ENCODE measurements at regions not wholly inside any gene's neighbourhood (a gene's known extent, or its start where the extent isn't known, plus 50 kb on each side); places are given as distances from the start of the nearest gene placed in this dataset.

DNA sequence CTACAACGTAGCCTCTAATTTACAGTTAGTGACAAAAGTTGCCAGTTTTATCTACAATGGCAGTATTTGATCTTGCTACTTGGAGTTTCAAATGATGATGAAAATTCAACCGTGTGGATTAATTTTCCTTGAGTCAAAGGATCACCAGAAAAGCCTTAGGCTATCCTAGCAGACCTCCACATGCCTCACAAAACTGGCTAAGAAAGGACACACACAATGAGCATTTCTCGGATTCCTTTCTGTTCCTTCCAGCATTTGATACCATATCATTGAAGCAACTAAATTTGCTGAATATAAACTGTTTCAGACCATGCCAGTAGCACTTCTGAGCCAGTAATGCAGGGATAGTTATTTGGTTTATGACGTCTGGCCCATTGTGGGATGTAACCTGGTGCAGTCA lies 587.4 kb upstream of the MDFIC2 start:
- DNase-seq (ENCODE audit: low read depth, low spot score): no peak

DNA sequence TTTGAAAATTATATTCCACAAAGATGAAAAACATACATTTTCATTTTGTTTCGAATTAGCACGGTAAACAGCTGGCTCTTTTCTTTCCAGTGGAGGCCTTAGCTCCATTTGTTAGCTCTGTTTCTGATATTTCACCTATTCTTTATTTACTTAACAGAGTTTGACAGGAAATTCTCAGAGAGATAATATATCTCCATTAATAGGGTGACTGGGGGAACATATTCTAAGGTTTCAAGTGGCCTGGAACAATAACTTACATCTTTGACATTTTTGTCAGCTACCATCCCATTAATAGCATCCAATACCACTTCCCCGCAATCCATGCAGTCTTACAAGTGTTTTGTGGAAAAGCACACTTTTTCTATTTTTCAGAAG lies 577.6 kb upstream of the MDFIC2 start:
- DNase-seq (ENCODE audit: low read depth, low spot score): no peak

DNA sequence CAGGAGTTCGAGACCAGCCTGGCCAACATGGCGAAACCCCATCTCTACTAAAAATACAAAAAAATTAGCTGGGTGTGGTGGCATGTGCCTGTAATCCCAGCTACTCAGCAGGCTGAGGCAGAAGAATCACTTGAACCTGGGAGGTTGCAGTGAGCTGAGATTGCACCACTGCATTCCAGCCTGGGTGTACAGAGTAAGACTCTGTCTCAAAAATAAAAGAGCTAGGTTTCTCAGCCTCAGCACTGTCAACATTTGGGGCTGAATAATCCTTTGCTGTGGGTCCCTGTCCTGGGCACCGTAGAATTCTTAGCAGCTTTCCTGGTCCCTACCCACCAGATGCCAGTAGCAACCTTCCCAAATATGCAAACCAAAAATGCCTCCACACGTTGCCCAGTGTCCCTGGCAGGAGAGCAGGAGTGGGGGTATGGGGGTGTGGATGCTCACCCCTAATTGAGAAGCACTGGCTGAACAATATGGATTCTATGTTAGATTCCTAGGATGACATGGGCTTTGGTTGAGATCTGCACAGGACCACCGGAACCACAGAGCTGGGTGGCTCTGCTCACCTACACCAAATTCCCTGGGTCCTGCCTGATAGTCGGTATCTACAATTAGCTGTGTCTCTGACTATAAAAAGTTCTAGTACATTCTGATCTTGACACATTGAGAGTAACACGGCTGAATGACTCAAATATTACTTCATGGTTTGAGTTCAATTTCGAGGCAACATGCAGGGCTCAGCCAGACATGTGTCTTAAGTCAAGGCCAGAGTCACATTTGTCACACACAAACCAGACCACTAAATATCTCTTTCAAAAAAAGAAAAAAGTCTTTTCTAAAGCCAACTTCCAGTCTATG lies 577.0 kb upstream of the MDFIC2 start:
- DNase-seq (ENCODE audit: low read depth, low spot score): no peak

DNA sequence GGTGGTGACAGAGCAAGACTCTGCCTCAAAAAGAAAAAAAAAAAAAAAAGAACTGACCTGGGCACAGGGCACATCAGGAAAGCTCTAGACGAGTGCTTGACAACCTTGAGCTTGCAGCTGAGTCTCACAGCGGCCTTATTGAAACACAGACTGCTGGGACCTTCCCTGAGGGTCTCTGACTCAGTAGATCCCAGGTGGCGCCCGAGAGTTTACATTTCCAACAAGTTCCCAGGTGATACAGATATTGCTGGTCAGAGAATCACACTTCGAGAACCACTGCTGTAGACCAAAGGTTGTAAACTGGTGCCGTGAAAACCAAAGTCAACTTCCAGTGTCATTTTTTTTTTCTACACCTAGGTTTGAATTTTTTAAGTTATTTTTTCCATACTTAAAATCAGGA lies 573.2 kb upstream of the MDFIC2 start:
- DNase-seq (ENCODE audit: low read depth, low spot score): no peak

DNA sequence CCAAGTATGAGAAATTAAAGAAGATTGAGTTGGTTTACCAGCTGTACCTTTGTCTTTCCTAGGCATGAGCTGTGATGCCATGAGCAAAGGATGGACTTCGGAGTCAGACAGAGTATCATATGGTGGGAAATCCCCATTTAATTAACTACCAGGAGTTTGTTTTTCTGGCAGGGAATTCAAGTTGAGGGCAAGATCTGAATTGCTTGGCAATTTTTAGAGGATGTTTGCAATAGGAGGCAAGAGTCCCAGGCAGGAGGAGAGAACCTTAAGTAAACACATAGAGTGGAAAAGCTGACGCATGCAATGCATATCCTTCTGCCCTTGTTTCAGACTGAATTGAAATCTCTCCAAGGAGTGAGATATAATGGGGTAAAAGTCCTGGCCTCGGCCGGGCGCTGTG lies 569.7 kb upstream of the MDFIC2 start:
- DNase-seq (ENCODE audit: low read depth, low spot score): no peak

DNA sequence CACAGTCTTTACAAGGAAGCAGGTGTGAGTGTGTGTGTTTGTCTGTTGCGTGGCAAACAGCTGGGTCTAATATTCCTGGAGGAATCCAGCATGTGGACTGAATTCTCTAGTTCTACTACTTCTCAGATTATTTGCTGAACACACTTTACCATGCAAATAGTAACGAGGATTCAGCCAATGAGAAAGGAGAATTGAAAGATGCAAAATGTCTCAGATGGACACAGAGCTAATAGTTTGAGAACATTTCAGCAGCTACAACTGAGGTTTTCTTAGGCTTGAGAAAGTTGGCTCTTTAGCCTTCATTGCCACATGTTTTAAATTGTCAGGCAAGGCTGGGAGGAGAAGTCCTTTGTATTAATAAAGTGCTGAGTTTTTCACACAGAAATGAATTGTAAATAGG lies 568.0 kb upstream of the MDFIC2 start:
- no peak for DNase-seq (ENCODE audit: low read depth, low spot score)

DNA sequence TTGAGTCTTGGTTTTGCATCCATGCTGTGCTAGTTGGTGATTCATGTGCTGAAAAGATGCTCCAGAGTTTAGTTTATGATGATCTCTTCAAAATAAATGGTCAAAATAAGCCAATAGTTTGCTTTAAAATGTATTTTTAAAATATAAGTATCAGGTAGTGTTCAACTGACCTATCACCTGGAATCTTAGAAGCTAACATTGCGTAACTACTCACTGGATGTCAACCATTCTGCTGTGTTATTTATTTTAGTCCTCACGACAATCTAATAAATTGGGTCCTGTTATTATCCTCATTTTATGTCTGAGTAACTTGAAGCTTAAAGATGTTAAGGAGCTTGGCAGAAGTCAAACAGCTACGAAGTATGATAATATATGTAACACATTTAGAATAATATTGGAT lies 563.7 kb upstream of the MDFIC2 start:
- no peak for DNase-seq (ENCODE audit: low read depth, low spot score)

DNA sequence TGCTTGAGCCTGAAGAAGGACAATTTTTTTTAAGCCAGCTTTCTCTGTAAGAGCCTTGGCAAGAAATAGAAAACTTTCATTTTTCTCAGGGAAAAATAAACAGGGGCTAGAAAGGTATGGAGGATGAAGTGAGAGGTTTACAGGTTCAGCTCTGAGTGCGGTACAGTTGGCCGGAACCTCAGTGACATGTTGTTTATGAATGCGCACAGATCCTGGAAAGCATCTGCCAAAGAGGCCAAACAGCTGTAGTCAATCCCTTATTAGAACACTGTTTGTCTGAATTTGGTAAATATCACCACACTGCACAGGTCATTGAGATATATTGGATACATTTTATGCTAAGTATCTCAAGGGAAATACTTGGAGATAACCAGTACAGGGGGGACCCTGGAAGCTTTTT lies 561.8 kb upstream of the MDFIC2 start:
- DNase-seq (ENCODE audit: low read depth, low spot score): no peak

DNA sequence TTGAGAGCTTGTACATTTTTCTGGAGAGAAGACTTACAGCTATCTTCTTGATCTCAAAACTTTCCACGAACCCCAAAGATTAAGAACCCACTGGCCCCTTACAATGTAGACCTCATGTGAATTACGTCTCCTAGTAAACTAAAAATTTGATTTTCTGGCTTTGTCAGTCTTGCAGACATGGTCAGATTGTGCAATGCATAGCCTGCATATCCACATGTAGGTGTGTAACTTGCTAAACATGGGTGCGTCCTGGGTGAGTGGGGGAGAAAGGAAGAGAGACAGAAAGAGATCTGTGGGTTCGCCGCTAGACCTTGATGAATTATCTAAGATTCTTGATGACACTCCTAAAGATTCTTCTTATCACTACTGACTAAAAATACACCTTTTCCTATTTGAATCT lies 561.2 kb upstream of the MDFIC2 start:
- no peak for DNase-seq (ENCODE audit: low read depth, low spot score)

DNA sequence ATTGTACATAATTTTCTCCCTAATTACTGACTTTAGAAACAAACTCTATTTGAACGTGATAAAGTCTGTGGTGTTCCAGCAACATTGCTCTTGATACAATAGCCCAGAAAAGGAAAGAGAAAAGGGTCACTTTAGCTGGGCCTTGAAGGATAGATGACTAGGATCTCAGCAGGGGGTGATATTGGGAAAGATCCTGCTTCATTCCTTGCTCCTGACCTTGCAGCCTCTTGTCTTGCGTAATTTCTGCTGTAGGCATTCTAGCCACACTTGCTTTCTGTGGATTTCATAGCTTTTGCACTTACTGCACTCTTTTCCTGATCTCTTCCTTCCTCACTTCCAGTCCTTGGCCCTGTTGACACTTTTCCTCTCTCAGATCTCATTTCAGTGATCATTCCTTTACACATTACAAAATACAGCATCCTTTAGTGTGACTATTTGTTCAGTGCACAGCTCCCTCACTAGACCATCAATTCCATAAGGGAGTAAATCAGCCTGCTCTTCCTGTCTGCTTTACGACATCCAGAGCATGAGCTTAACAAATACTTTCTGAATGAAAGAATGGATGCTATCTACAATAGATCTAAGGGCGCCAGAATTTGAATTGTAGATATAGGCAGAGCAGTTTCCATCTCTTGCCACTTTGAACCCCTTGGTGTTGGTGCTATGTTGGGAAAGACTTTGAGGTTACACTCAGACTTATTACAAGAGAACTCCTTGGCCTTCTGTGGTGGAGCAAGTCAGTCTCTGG lies 559.6 kb upstream of the MDFIC2 start:
- no peak for DNase-seq (ENCODE audit: low read depth, low spot score)

DNA sequence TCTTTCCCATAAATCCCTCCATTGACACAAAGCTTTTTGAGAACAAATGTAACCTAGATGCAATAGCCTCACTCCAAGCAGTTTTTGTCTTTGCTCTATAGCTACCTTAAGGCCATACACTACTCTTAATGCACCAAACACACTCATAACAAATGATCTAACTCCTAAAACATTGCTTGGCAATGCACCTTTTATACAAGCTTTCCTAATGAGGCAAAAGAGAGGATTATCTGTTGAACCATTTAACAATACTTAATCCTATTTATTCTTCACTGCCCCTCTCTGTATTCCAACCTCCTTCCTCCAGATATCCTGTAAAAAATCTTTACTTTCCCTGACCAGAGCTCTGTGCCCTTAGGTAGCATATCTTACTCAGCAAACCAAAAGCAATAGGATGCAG lies 558.1 kb upstream of the MDFIC2 start:
- DNase-seq (ENCODE audit: low read depth, low spot score): no peak

DNA sequence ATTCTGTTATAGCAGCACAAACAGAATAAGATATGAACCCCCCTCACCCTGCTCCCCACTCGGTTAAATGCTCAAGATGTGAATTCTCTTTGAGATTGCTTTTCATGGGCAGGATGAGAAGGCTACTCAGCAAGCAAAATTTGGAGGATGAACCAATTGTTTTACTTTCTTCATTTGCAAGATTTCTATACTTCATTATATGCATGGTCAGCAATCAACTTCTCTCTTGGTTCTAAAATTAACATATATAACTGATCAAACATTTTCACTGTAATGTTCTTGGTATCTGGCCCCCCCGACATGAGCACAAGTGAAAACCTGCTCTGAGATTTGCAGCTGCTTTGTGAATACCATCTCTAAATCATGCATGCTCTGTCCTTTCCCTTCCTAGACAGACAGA lies 556.1 kb upstream of the MDFIC2 start:
- DNase-seq (ENCODE audit: low read depth, low spot score): no peak

DNA sequence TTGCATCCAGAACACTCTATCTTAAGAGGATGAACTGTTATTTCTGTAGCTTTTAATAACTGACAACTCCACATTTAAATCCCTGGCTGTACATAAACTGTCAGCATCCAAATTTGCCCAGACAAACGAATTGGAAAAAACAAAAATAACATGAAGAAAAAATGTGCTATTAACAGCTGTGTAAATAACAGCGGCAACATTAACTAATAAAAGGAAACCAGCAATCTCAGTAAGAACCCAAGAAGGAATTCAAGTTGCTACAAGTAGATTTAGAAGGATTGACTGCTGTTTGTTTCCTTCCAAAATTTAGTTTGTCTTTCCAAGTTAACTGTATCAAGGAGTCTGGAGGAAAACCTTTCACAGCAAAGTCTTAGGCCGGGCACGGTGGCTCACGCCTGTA lies 550.6 kb upstream of the MDFIC2 start:
- no peak for DNase-seq (ENCODE audit: low read depth, low spot score)

DNA sequence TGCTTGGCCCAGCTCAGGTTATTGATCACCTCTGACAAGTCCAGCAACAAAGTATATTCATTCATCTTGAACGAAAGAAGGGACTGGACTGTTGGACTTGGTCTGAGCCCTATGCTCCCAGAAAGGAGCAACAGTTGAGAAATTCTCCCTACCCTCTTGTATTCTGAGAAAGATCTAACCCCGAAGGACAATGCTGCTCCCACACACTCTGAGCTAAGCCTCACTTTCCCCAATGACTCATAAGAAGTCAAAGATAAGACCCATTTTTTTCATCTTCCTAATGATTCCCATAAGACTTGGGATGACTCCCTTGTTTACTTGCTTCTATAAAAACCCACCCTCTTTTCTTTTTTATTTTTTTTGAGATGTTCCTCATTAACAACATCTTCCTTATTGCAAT lies 549.4 kb upstream of the MDFIC2 start:
- DNase-seq (ENCODE audit: low read depth, low spot score): no peak

DNA sequence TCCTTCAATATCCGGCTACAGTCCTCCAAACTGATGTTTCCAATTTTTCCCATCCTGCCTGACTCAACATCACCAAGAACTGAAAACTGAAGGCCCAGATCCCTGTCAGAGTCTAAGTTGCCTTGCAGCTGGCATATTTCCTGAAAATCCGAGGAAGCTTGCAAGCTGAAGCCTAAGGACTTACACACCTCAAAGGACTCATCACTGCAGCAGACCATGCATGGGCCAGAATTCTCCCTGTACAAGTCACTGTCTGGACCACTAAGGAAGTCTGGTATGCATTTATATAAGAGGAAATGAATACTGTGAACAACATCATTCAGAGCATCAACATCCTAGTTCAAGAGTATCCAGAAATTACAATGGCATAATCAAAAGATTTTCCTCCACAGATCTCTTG lies 548.8 kb upstream of the MDFIC2 start:
- DNase-seq (ENCODE audit: low read depth, low spot score): no peak

DNA sequence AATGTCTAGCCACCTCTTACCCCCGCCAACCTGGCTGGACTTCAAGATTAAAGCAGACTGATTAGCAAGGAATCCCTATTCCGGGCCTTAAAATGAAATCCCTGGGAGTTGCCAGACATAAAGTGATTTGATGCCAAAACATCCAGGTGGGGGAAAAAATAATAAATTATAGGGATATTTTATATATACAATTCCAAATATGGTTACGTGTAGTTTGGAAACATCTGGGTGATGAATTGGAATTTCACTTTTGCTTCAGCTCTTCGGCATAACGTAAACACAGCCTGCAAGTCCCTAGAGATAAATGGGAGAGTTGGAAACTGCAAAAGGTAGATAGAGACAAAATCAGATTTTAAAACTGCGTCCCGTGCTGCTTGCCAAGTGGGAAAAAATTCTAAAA lies 545.5 kb upstream of the MDFIC2 start:
- no peak for DNase-seq (ENCODE audit: low read depth, low spot score)

DNA sequence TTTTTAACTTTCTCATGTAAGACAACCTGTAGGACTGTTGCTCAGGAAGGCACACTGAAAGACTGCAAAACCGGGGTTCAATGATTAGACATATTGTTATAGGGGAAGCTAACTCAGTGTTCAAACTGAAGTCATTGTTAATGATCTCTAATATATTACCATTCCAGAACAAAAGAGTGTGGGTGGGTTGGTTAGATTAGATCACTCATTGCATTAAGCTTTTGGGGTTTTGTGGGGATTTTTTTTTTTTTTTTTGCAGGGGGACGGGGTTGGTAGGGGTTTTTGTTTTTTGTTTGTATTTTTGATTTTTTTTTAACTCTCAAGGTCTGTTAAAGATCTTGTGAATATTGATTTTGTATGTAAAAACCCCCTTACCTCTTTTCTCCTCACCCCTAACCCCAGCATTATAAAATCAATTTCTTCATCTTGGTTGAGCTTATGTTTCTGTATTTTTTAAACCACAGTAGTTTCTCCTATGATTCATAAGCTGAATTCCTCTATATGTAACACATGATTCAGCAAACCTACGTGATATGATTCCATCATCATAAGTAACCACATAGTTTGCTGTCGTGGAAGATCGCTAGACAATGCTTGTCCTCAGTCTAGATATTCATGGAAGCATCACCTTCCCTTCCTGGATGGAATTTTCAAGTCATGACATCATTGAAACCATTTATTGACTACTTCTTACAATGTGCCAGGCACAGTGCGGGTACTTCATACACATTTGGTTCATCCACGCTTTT lies 544.1 kb upstream of the MDFIC2 start:
- no peak for DNase-seq (ENCODE audit: low read depth, low spot score)

DNA sequence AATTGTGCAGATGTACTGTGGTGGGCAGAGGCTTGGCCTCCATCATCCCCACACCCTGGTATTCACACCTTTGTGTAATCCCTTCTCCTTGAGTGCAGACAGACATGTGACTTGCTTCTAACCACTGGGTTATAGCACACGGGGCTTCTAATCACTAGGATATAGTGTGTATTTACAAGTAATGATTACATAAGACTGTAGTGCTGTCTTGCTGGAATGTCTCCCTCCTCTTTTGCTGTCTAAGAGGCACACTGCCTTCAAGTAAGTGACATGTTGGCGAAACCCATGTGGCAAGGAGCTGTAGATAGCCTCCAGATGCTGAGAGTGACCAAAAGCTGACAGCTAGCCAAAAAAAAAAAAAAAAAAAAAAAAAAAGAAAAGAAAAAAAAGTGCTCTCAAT lies 542.7 kb upstream of the MDFIC2 start:
- no peak for DNase-seq (ENCODE audit: low read depth, low spot score)

DNA sequence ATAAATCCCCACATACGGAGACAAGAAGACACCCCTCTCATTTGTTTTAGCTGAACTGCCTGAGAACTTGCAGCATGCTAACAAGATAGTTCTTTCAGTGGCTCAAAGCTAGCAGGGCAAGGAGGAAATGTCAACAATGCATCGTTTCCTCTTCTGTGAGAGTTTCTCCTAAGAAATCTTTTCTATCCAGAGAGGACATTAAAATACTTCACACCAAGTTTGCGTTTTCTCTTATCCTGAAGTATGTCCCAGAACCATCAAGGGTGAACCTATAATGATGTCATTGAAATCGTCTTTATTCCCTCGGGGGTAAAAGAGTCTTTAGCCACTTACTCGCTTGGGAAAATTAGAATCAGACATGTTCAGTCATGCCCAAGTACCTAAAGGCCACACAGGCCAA lies 541.7 kb upstream of the MDFIC2 start:
- DNase-seq (ENCODE audit: low read depth, low spot score): no peak

DNA sequence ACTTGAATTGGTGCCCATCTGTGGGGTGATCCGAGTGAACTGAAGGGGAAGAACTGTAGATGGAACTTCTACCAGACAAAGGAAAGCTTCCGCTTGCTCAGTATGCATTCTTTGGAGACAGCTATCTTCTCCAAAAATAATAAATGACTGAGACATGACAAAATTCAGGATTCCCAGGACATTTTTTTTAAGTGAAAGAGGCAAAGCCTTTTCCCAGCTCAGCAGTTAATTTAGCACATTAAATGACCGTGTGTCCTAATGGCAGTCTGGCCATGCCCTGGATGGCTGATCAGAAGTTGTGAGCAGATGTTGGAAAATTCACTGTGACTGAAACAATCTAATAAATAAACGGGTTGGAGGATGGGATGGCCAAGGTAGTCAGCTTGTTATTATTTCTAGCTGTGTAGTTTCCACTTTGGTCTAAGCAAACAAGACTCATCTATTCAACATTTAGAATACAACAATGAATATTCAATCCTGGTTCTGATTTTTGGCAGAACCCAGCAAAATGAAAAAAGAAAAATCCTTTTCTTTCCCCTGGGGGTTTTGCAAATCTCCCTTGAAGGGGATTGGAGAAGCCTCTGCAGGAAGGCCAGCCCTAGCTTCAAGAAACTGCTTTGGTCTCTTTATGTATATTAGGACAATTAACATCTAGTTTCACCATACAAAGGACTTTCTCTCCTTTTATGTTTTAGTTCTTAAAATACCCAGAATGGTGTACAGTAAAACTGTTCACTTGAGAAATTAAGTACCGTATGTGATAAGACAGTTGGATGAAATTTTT lies 540.9 kb upstream of the MDFIC2 start:
- DNase-seq (ENCODE audit: low read depth, low spot score): no peak

DNA sequence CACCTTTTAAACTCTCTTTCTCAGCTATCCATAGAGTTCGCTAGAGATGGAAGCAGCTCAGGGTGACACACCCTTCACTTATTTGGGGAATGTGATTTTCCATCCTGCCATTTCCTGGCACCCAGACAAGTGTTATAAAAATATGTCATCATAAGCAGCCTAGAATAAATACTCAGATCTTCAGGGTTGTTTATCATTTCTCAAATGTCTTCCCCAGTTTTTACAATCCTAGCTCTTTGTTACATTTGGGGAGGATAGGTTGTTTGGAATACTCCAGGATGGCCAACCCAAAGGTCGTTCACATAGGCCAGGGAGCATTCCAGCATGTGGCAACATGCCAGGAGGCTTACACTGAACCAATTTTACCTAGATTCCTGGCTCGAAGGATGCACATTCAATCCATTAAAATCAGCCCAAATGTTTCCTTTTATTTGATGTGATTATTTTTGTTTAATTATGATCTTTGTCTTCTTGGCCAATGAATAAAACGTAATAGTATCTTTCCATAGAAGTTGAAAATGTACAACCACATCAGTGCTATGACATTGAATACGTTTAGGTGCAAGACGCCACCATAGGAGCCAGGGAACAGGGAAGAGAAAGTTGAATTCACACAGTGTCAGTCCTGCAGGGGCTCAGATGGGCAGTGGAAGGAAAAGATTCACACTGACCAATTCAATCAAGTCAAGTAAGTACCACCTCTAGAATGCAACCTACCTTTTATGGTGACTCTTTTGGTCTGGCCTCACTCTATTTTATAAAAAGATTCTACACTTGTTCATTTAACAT lies 537.7 kb upstream of the MDFIC2 start:
- peak; percentile 20 for DNase-seq (ENCODE audit: low read depth, low spot score)
